Ammon's horn (tissue), 1 donor: ENCODE measurements at regions not wholly inside any gene's neighbourhood (a gene's known extent, or its start where the extent isn't known, plus 50 kb on each side); places are given as distances from the start of the nearest gene placed in this dataset.

Source experiments
- DNase-seq: peaks from one replicate; pipeline ENCODE4 v3.0.0-alpha.2; 2016; ENCODE audit warnings: low spot score

- DNase-seq = no peak
Measured at GRCh38 chr5:135662061-135662481, 83.3 kb upstream of the CXCL14 start.

GRCh38 chr5:135660826-135661575 lies 82.2 kb upstream of the CXCL14 start:
- peak; percentile 42 for DNase-seq

- DNase-seq = no peak
Measured at GRCh38 chr5:135657536-135658305, 78.9 kb upstream of the CXCL14 start.

- DNase-seq = no peak
Measured at GRCh38 chr5:135655468-135655815, 76.7 kb upstream of the CXCL14 start.

- DNase-seq = peak; percentile 25
Measured at GRCh38 chr5:135654761-135655467, 76.1 kb upstream of the CXCL14 start.

- DNase-seq = no peak
Measured at GRCh38 chr5:135651156-135651555, 72.4 kb upstream of the CXCL14 start.

- no peak for DNase-seq
Measured at GRCh38 chr5:135650081-135650480, 71.3 kb upstream of the CXCL14 start.

GRCh38 chr5:135649435-135649834 lies 70.6 kb upstream of the CXCL14 start:
- DNase-seq = no peak

- no peak for DNase-seq
Measured at GRCh38 chr5:135648116-135648515, 69.3 kb upstream of the CXCL14 start.

GRCh38 chr5:135645336-135646180 lies 66.8 kb upstream of the CXCL14 start:
- no peak for DNase-seq

GRCh38 chr5:135644816-135645215 lies 66.0 kb upstream of the CXCL14 start:
- DNase-seq = no peak

GRCh38 chr5:135643881-135644766 lies 65.3 kb upstream of the CXCL14 start:
- DNase-seq = no peak

- no peak for DNase-seq
Measured at GRCh38 chr5:135642934-135643333, 64.1 kb upstream of the CXCL14 start.

GRCh38 chr5:135642488-135642870 lies 63.7 kb upstream of the CXCL14 start:
- no peak for DNase-seq

- no peak for DNase-seq
Measured at GRCh38 chr5:135641734-135642487, 63.1 kb upstream of the CXCL14 start.

GRCh38 chr5:135641319-135641718 lies 62.5 kb upstream of the CXCL14 start:
- no peak for DNase-seq

GRCh38 chr5:135635451-135635850 lies 56.7 kb upstream of the CXCL14 start:
- no peak for DNase-seq

GRCh38 chr5:135632798-135633197 lies 54.0 kb upstream of the CXCL14 start:
- no peak for DNase-seq

GRCh38 chr5:135631391-135631790 lies 52.6 kb upstream of the CXCL14 start:
- no peak for DNase-seq

- DNase-seq = no peak
Measured at GRCh38 chr5:135629666-135630065, 50.9 kb upstream of the CXCL14 start.
